ENCODE measurements at regions not wholly inside any gene's neighbourhood (a gene's known extent, or its start where the extent isn't known, plus 50 kb on each side); places are given as distances from the start of the nearest gene placed in this dataset.

DNA sequence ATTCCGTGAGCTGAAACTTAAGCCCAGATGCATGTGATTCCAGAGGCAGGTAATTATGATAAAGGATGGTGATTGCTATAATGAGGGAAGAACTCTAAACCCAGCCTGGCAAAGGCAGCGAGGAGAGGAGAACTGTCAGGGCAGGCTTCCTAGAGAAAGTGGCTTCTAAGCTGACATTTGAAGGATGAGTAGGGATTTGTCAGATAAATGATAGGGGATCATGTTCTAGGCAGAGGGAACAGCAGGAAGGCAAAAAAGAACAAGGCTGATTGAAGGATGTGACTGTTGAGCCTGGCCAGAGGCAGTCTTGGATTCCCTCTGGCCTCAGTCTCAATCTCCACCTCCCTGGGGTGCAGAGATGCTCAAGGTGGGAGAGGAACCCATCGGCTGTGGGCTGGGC lies 146.4 kb upstream of the POU3F1 start:
- H2AFZ ChIP-seq (ENCODE audit: low read length) = no peak overlapping the region
- BruUV-seq (replicated peaks) = no TSS peak
- no peaks in the 10 kb centered on the region for H3K9me2 ChIP-seq (ENCODE audit: insufficient read depth, low read length)
- TF ChIP-seq EZH2phosphoT487 (IDR thresholded peaks at IDR 0.05; ENCODE audit: borderline replicate concordance, low read depth, low read length) = no peak
- TF ChIP-seq, protein P1, sequence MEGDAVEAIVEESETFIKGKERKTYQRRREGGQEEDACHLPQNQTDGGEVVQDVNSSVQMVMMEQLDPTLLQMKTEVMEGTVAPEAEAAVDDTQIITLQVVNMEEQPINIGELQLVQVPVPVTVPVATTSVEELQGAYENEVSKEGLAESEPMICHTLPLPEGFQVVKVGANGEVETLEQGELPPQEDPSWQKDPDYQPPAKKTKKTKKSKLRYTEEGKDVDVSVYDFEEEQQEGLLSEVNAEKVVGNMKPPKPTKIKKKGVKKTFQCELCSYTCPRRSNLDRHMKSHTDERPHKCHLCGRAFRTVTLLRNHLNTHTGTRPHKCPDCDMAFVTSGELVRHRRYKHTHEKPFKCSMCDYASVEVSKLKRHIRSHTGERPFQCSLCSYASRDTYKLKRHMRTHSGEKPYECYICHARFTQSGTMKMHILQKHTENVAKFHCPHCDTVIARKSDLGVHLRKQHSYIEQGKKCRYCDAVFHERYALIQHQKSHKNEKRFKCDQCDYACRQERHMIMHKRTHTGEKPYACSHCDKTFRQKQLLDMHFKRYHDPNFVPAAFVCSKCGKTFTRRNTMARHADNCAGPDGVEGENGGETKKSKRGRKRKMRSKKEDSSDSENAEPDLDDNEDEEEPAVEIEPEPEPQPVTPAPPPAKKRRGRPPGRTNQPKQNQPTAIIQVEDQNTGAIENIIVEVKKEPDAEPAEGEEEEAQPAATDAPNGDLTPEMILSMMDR (conservative IDR thresholded peaks at IDR 0.05; ENCODE audit: low read length) = no peak
- no peak overlapping the region for H3K4me2 ChIP-seq (ENCODE audit: low read length)
- no peak overlapping the region for H3K27ac ChIP-seq (ENCODE audit: low read depth, low read length, poor library complexity, severe bottlenecking)
- ChIA-PET CTCF (ENCODE audit: unreplicated experiment) (no interaction called here), POLR2A (no interaction called here)
- H3K9me3 ChIP-seq (ENCODE audit: low read length) = no peaks in the 10 kb centered on the region
- H3K79me2 ChIP-seq (ENCODE audit: insufficient read depth, low read depth, low read length) = no peaks in the 10 kb centered on the region
- DNase-seq (ENCODE audit: low spot score) = no peak
- H3K4me1 ChIP-seq (ENCODE audit: insufficient read depth, low read length, poor library complexity, severe bottlenecking) = no peaks in the 10 kb centered on the region
- no peak overlapping the region for H3K4me3 ChIP-seq (ENCODE audit: low read depth, low read length, poor library complexity, severe bottlenecking)
- intact Hi-C loops (cut with micrococcal nuclease; ENCODE audit: unreplicated experiment) = no loop called here
- H4K20me1 ChIP-seq (ENCODE audit: insufficient read depth, low read length) = no peaks in the 10 kb centered on the region
- no peaks in the 10 kb centered on the region for H3K36me3 ChIP-seq (ENCODE audit: insufficient read depth, low read length)

DNA sequence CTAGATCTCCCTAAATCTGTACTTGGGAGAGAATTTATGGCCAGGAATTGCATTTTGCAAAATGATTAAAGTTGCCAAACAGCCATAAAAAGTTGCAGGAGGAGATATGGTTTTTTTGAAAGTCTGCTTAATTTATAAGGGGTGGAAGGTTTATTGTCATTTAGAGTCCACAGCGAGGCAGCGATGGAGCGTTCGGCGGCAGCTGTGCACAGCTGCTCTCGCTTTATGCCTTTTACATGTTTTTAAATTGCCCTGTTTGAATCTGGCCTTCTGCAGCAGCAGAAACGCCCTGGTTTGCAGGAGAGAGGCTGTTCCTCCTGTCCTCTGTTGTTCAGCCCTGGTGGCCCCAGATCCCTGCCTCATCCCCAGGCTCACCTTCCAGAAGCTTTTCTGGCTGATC lies 144.9 kb upstream of the POU3F1 start:
- TF ChIP-seq, protein P1 (conservative IDR thresholded peaks at IDR 0.05; ENCODE audit: low read length) = no peak
- no peak for TF ChIP-seq EZH2phosphoT487 (IDR thresholded peaks at IDR 0.05; ENCODE audit: borderline replicate concordance, low read depth, low read length)
- BruUV-seq (replicated peaks) = no TSS peak
- DNase-seq (ENCODE audit: low spot score) = no peak
- intact Hi-C loops (cut with micrococcal nuclease; ENCODE audit: unreplicated experiment) = no loop called here
- no peak overlapping the region for H3K4me3 ChIP-seq (ENCODE audit: low read depth, low read length, poor library complexity, severe bottlenecking)
- H3K4me1 ChIP-seq (ENCODE audit: insufficient read depth, low read length, poor library complexity, severe bottlenecking) = no peaks in the 10 kb centered on the region
- H3K9me3 ChIP-seq (ENCODE audit: low read length) = no peaks in the 10 kb centered on the region
- no peak overlapping the region for H2AFZ ChIP-seq (ENCODE audit: low read length)
- H4K20me1 ChIP-seq (ENCODE audit: insufficient read depth, low read length) = no peaks in the 10 kb centered on the region
- H3K36me3 ChIP-seq (ENCODE audit: insufficient read depth, low read length) = no peaks in the 10 kb centered on the region
- no peak overlapping the region for H3K27ac ChIP-seq (ENCODE audit: low read depth, low read length, poor library complexity, severe bottlenecking)
- H3K4me2 ChIP-seq (ENCODE audit: low read length) = no peak overlapping the region
- ChIA-PET CTCF (ENCODE audit: unreplicated experiment) (no interaction called here), POLR2A (no interaction called here)
- H3K79me2 ChIP-seq (ENCODE audit: insufficient read depth, low read depth, low read length) = no peaks in the 10 kb centered on the region
- H3K9me2 ChIP-seq (ENCODE audit: insufficient read depth, low read length) = no peaks in the 10 kb centered on the region

DNA sequence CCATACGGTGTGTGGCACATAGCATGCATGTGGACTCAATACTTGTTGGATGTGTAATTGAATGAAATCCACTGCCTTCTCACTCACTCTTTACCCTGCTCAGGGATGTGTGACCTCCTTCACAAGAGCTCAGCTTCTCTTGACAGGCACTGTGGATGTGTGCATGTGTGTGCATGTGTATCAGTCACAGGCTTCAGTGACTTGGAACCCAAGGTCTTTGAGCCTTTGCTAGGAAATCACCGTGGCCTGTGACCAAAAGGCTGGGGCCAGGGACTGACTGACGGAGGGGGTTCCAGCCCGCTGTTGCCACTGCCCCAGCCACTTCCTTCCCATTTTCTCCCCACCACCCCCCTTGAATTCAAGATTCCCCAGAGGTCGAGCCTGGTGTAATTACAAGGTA lies 144.4 kb upstream of the POU3F1 start:
- Histone ChIP-seq H3K36me3 (ENCODE audit: insufficient read depth, low read length) (no peaks in the 10 kb centered on the region), H4K20me1 (ENCODE audit: insufficient read depth, low read length) (no peaks in the 10 kb centered on the region), H3K27ac (ENCODE audit: low read depth, low read length, poor library complexity, severe bottlenecking) (no peak overlapping the region), H3K79me2 (ENCODE audit: insufficient read depth, low read depth, low read length) (no peaks in the 10 kb centered on the region), H3K4me2 (ENCODE audit: low read length) (no peak overlapping the region), H3K4me3 (ENCODE audit: low read depth, low read length, poor library complexity, severe bottlenecking) (no peak overlapping the region), H3K9me3 (ENCODE audit: low read length) (no peaks in the 10 kb centered on the region), H3K4me1 (ENCODE audit: insufficient read depth, low read length, poor library complexity, severe bottlenecking) (no peaks in the 10 kb centered on the region), H2AFZ (ENCODE audit: low read length) (no peak overlapping the region), H3K9me2 (ENCODE audit: insufficient read depth, low read length) (no peaks in the 10 kb centered on the region)
- TF ChIP-seq, protein P1 (conservative IDR thresholded peaks at IDR 0.05; ENCODE audit: low read length) = no peak
- TF ChIP-seq EZH2phosphoT487 (IDR thresholded peaks at IDR 0.05; ENCODE audit: borderline replicate concordance, low read depth, low read length) = no peak
- CTCF ChIA-PET (ENCODE audit: unreplicated experiment) = no interaction called here
- DNase-seq (ENCODE audit: low spot score) = no peak
- BruUV-seq (replicated peaks) = no TSS peak
- POLR2A ChIA-PET = no interaction called here
- intact Hi-C loops (cut with micrococcal nuclease; ENCODE audit: unreplicated experiment) = no loop called here
